Activated T-cell treated with anti-CD3 and anti-CD28 coated beads, Interleukin-2, amount 50 U/mL, for 72 hours (primary cell): ENCODE measurements at regions not wholly inside any gene's neighbourhood (a gene's known extent, or its start where the extent isn't known, plus 50 kb on each side); places are given as distances from the start of the nearest gene placed in this dataset.
"Not testable (repeated sequence)": the region's sequence is repeated elsewhere in the genome, so short reads cannot be mapped to it uniquely, and the experiment has no call there.

Source experiments
- ATAC-seq, 2 donors: fragments of 150-1000 bp; cut with Tn5 transposase; replicated peaks in 1 of 2; 2 replicates each; pipeline ENCODE4 v1.10.0; 2021; ENCODE audit warnings: moderate library complexity in 2 of 2, mild to moderate bottlenecking in 1 of 2
- DNase-seq, 2 donors: peaks; one replicate each; pipeline ENCODE4 v3.0.0; 2021 to 2022; ENCODE audit warnings: mixed read lengths in 1 of 2
- H3K27ac Mint-ChIP-seq: one replicate; pipeline ENCODE4 v1.8.0; 2022; ENCODE audit warnings: mild to moderate bottlenecking, moderate library complexity, mixed read lengths
- H3K27me3 Mint-ChIP-seq: one replicate; pipeline ENCODE4 v1.8.0; 2022; ENCODE audit warnings: low read depth, mixed read lengths
- H3K36me3 Mint-ChIP-seq, 2 donors: one replicate each; pipeline ENCODE4 v1.8.0; 2022; ENCODE audit warnings: mixed read lengths in 2 of 2, mild to moderate bottlenecking in 1 of 2; ENCODE audit not compliant: insufficient read depth in 2 of 2
- H3K4me1 Mint-ChIP-seq: one replicate; pipeline ENCODE4 v1.8.0; 2022; ENCODE audit warnings: low read depth, mixed read lengths
- H3K4me3 Mint-ChIP-seq, 2 donors: one replicate each; pipeline ENCODE4 v1.8.0; 2022; ENCODE audit warnings: mild to moderate bottlenecking in 2 of 2, mixed read lengths in 2 of 2, moderate library complexity in 2 of 2
- H3K9me3 Mint-ChIP-seq, 2 donors: one replicate each; pipeline ENCODE4 v1.8.0; 2022; ENCODE audit warnings: mixed read lengths in 2 of 2

DNA sequence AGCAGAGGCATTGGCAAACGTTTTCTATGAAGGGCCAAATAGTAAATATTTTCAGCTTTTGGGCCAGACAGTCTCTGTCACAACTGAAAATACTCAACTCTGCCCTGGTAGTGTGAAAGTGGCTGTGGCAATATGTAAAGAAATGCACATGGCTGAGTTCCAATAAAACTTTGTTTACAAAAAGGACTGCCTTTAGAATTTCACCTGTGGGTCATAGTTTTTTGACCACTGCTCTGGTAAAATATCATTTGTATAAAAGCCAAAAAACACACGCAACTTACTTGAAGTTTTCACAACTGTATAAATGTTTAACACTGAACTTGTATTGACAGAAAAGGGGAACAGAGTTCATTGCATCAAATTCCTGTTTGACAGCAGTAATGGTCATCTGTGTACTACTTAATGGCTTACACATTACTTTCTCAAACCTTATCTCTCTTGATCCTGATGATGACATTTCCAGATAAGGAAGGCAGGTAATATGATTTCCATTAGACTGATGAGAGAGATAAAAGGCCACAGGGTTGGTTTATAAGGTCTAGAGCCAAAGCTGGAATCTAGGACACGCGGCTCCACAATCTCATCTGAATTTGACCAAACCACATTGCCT, 250.1 kb downstream of the TOX3 start:
- DNase-seq, H3K4me3 Mint-ChIP-seq, H3K36me3 Mint-ChIP-seq, H3K27ac Mint-ChIP-seq, ATAC-seq, H3K27me3 Mint-ChIP-seq, H3K9me3 Mint-ChIP-seq, H3K4me1 Mint-ChIP-seq: not testable (repeated sequence)

DNA sequence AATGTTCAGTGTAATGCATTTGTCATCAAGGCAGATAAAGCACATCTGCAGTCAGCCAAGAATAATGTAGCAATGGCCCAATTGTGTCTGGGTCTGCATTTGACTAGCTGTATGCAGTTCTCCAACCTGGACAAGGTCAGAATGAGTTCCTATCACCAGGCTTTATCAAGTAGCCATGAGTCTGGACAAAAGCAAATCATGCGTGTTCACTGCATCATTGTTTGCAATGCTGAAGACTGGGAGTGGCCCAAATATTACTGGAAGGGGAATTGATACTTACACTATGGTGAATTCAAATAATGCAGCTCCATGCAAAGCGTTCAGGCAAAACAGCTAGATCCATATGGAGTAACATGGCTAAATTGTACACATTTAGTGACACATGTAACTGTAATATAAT, 250.9 kb downstream of the TOX3 start:
- DNase-seq (no peak), ATAC-seq (no peak)
- no peak overlapping the region for H3K4me3 Mint-ChIP-seq
- H3K27me3 Mint-ChIP-seq = no peaks in the 10 kb centered on the region
- peaks cover 1 to 4% of the 10 kb centered on the region in 2 donors for H3K9me3 Mint-ChIP-seq
- H3K4me1 Mint-ChIP-seq = no peaks in the 10 kb centered on the region
- no peaks in the 10 kb centered on the region for H3K36me3 Mint-ChIP-seq
- no peak overlapping the region for H3K27ac Mint-ChIP-seq

DNA sequence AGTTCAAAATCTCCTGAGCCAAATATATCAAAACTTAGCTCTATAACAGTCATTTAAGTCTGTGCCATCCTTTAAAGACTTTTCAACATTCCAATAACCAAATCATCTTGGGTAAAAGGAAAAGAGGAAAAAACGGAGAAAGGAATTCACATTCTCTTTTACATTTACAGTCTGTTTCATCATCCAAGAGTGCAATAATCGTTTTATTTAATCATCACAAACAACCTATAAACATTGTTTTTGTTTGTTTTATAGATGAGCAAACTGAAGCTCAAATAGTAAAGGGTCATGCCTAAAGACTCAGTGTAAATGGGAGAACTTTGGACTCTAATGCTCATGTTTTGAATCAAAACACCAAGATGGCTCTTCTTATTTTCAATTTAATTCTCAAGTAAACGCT, 252.3 kb downstream of the TOX3 start:
- Mint-ChIP-seq H3K36me3 (no peaks in the 10 kb centered on the region), H3K27ac (no peak overlapping the region), H3K4me1 (no peaks in the 10 kb centered on the region), H3K9me3 (peaks cover 3 to 5% of the 10 kb centered on the region in 2 donors), H3K27me3 (no peaks in the 10 kb centered on the region), H3K4me3 (no peak overlapping the region)
- DNase-seq (no peak), ATAC-seq (no peak)

GRCh38 chr16:52293204-52293603, 253.7 kb downstream of the TOX3 start:
- ATAC-seq = no peak
- Mint-ChIP-seq H3K36me3 (no peaks in the 10 kb centered on the region), H3K27ac (no peak overlapping the region), H3K4me3 (no peak overlapping the region), H3K4me1 (no peaks in the 10 kb centered on the region), H3K27me3 (no peaks in the 10 kb centered on the region), H3K9me3 (peaks cover 4 to 6% of the 10 kb centered on the region in 2 donors)
- no peak for DNase-seq

- ATAC-seq (no peak), DNase-seq (no peak)
- H3K27ac Mint-ChIP-seq = no peak overlapping the region
- H3K9me3 Mint-ChIP-seq = peaks cover 2 to 17% of the 10 kb centered on the region in 2 donors
- H3K27me3 Mint-ChIP-seq = no peaks in the 10 kb centered on the region
- no peaks in the 10 kb centered on the region for H3K4me1 Mint-ChIP-seq
- peaks cover 0 to 3% of the 10 kb centered on the region in 2 donors for H3K36me3 Mint-ChIP-seq
- no peak overlapping the region for H3K4me3 Mint-ChIP-seq
Measured at GRCh38 chr16:52283584-52284375, 263.2 kb downstream of the TOX3 start.

- no peaks in the 10 kb centered on the region for H3K27me3 Mint-ChIP-seq
- no peaks in the 10 kb centered on the region for H3K4me1 Mint-ChIP-seq
- peaks cover 2 to 17% of the 10 kb centered on the region in 2 donors for H3K9me3 Mint-ChIP-seq
- H3K36me3 Mint-ChIP-seq = peaks cover 0 to 3% of the 10 kb centered on the region in 2 donors
- H3K27ac Mint-ChIP-seq = no peak overlapping the region
- H3K4me3 Mint-ChIP-seq = no peak overlapping the region
- ATAC-seq (no peak), DNase-seq (no peak)
Measured at GRCh38 chr16:52283018-52283417, 263.9 kb downstream of the TOX3 start.

DNA sequence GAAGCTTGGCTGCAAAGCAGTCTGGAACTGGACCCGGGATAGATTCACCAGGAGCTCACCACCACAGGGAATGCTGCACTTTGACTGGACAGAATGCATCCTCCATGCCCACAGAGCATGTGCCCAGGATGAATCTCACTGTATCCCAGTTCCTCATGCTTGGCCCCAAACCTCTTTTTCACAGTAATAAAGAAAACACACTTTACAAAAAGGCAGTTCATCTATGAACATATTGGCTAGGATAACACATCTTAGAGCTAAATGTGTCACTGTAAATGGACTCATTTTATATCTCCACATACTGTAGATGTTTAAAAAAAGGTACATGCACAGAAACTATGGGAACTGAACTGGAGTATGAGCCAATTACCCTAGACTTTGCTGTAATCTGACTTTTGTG, 266.9 kb downstream of the TOX3 start:
- H3K9me3 Mint-ChIP-seq = peaks cover 0 to 9% of the 10 kb centered on the region in 2 donors
- H3K4me3 Mint-ChIP-seq = no peak overlapping the region
- H3K27me3 Mint-ChIP-seq = no peaks in the 10 kb centered on the region
- H3K36me3 Mint-ChIP-seq = no peaks in the 10 kb centered on the region
- H3K27ac Mint-ChIP-seq = no peak overlapping the region
- DNase-seq (no peak), ATAC-seq (no peak)
- H3K4me1 Mint-ChIP-seq = no peaks in the 10 kb centered on the region

GRCh38 chr16:52271088-52271750, 275.7 kb downstream of the TOX3 start:
- Mint-ChIP-seq H3K4me3 (no peak overlapping the region), H3K36me3 (no peaks in the 10 kb centered on the region), H3K9me3 (peaks cover 2 to 3% of the 10 kb centered on the region in 2 donors), H3K27me3 (no peaks in the 10 kb centered on the region), H3K27ac (no peak overlapping the region), H3K4me1 (no peaks in the 10 kb centered on the region)
- no peak for DNase-seq
- ATAC-seq = no peak

- H3K4me1 Mint-ChIP-seq = no peaks in the 10 kb centered on the region
- DNase-seq (no peak), ATAC-seq (no peak)
- H3K27me3 Mint-ChIP-seq = no peaks in the 10 kb centered on the region
- H3K36me3 Mint-ChIP-seq = no peaks in the 10 kb centered on the region
- H3K4me3 Mint-ChIP-seq = no peak overlapping the region
- H3K9me3 Mint-ChIP-seq = peaks cover 0 to 3% of the 10 kb centered on the region in 2 donors
- no peak overlapping the region for H3K27ac Mint-ChIP-seq
Measured at GRCh38 chr16:52265446-52265861, 281.5 kb downstream of the TOX3 start.

- H3K4me1 Mint-ChIP-seq = no peaks in the 10 kb centered on the region
- DNase-seq = no peak
- no peak overlapping the region for H3K27ac Mint-ChIP-seq
- H3K4me3 Mint-ChIP-seq = no peak overlapping the region
- H3K27me3 Mint-ChIP-seq = no peaks in the 10 kb centered on the region
- no peaks in the 10 kb centered on the region for H3K36me3 Mint-ChIP-seq
- no peak for ATAC-seq
- H3K9me3 Mint-ChIP-seq = peaks cover 0 to 5% of the 10 kb centered on the region in 2 donors
Measured at GRCh38 chr16:52257534-52257933, 289.4 kb downstream of the TOX3 start.

DNA sequence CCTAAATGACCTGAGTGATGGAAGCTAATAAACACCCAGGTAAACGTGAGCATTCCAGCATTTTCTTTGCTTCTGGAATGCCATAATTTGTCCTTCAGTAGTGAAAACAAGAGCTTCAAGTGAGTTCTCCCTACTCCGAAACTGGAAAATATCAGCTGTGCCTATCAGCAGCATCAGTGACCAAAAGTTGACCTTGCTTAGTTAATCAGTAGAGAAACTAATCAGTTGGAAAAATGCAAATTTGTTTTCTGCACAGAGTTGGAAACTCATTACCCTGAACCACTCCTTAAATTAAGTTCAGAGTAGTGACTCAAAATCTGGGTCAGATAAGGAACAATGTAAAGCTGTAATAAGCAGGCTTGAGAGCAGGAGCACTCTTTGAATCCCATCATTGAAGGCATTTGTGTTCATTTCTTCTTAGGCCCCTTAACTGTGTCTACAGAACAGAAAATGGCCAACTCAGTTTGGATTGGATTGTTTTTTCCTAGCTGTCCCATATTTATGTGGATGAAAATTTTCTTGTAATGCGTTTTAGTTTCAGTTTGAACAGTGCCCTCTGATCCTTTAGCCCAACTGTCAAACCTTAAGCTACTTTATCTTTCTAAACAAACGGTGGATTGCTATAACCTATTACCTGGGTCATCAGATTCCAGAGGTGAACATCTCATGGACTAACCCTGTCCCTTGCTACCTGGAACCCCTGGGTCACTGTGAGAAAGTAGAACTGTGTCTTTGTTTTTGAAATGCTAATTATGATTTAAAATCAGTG, 290.4 kb downstream of the TOX3 start:
- Mint-ChIP-seq H3K27ac (no peak overlapping the region), H3K27me3 (no peaks in the 10 kb centered on the region), H3K9me3 (peaks cover 0 to 5% of the 10 kb centered on the region in 2 donors), H3K36me3 (no peaks in the 10 kb centered on the region), H3K4me3 (no peak overlapping the region), H3K4me1 (no peaks in the 10 kb centered on the region)
- ATAC-seq = no peak
- no peak for DNase-seq

DNA sequence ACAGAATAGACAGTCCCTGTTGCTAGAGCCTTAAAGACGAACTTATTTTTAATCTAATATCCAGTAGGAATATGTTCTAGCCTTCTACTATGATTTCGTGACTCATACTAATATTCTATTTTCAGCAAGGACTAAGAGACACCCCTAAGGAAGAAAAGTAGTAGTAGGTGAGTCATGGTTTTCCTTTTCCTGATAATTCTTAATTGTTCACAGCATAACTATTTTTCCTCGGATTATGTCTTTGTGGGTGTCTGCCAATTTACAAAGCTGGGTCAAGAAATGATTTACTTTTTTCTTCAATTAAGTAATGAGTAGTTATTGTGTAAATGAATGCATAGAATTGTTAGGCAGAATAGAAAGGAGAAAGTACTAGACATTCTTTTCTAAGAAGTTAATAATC, 292.2 kb downstream of the TOX3 start:
- peaks cover 0 to 5% of the 10 kb centered on the region in 2 donors for H3K9me3 Mint-ChIP-seq
- no peaks in the 10 kb centered on the region for H3K4me1 Mint-ChIP-seq
- no peak overlapping the region for H3K4me3 Mint-ChIP-seq
- H3K27me3 Mint-ChIP-seq = no peaks in the 10 kb centered on the region
- H3K36me3 Mint-ChIP-seq = no peaks in the 10 kb centered on the region
- ATAC-seq (no peak), DNase-seq (no peak)
- no peak overlapping the region for H3K27ac Mint-ChIP-seq

DNA sequence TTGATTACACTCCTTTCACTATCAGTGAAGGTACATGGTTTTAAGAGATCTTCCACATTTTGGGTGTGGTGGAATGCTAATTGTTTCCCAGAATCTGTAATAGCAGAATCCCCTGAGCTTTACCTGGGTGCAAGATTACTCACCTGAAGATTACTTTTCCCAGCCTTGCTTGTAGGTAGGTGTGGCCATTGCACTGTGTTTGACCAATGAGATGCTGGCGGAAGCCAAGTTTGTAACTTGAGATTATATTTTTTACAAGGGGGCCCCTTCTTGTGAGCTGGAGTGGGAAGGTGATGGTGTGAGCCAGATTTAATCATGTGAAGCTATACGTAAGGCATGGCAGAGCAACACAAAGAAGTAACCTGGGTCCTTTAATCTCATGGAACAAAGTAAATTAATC, 294.3 kb downstream of the TOX3 start:
- no peak for ATAC-seq
- Mint-ChIP-seq H3K4me3 (no peak overlapping the region), H3K27me3 (no peaks in the 10 kb centered on the region), H3K9me3 (peaks cover 5 to 7% of the 10 kb centered on the region in 2 donors), H3K4me1 (no peaks in the 10 kb centered on the region), H3K36me3 (no peaks in the 10 kb centered on the region), H3K27ac (no peak overlapping the region)
- no peak for DNase-seq
